Tibial nerve (tissue), 4 donors: ENCODE measurements at regions not wholly inside any gene's neighbourhood (a gene's known extent, or its start where the extent isn't known, plus 50 kb on each side); places are given as distances from the start of the nearest gene placed in this dataset.

Experiments
- DNase-seq, 2 donors: peaks; one replicate each; pipeline ENCODE4 v3.0.0-alpha.2; 2019; ENCODE audit warnings: low spot score in 2 of 2
- H3K27ac ChIP-seq, 4 donors: fragments of 200-600 bp; sonication (generic) in 3 of 4; one replicate each; pipeline ENCODE4 v1.5.1; 2017 to 2019; ENCODE audit warnings: mild to moderate bottlenecking in 1 of 4
- H3K27me3 ChIP-seq, 2 donors: fragments of 200-600 bp; sonication (generic) in 1 of 2; one replicate each; pipeline versions ENCODE4 v1.5.1 to v1.6.0; 2017 to 2019
- H3K36me3 ChIP-seq, 3 donors: fragments of 200-600 bp; sonication (generic); one replicate each; pipeline ENCODE4 v1.5.1; 2018 to 2019
- H3K4me1 ChIP-seq, 4 donors: fragments of 200-600 bp; sonication (generic) in 3 of 4; one replicate each; pipeline ENCODE4 v1.5.1; 2017 to 2019
- H3K4me3 ChIP-seq, 4 donors: fragments of 200-600 bp; sonication (generic) in 3 of 4; one replicate each; pipeline ENCODE4 v1.5.1; 2017 to 2019; ENCODE audit warnings: mild to moderate bottlenecking in 1 of 4, moderate library complexity in 1 of 4
- H3K9me3 ChIP-seq, 4 donors: fragments of 200-600 bp; sonication (generic) in 3 of 4; one replicate each; pipeline ENCODE4 v1.5.1; 2017 to 2019
- CTCF ChIP-seq, 5 experiments: fragments of 200-600 bp in 3 of 5; fragments of 450-650 bp in 2 of 5; sonication (generic) in 3 of 5; IDR thresholded peaks; one replicate each; pipeline ENCODE4 v1.5.1; 2016 to 2019; ENCODE audit warnings: antibody characterized with exemption in 5 of 5, mild to moderate bottlenecking in 3 of 5, moderate library complexity in 2 of 5
- EP300 ChIP-seq, 2 donors: sonication (generic); formaldehyde crosslinking; IDR thresholded peaks; one replicate each; pipeline ENCODE4 v1.6.1; 2017; ENCODE audit warnings: antibody characterized with exemption in 2 of 2, mild to moderate bottlenecking in 1 of 2
- POLR2A ChIP-seq, 2 donors: fragments of 450-650 bp; IDR thresholded peaks; one replicate each; pipeline ENCODE4 v1.6.1; 2017; ENCODE audit warnings: antibody characterized with exemption in 2 of 2, mild to moderate bottlenecking in 2 of 2, moderate library complexity in 2 of 2
- WGBS, 2 donors: methylation state at CpG; one replicate each; pipeline ENCODE4 v1.1.5; 2018; 5-methylcytosine and 5-hydroxymethylcytosine counted together

GRCh38 chr6:74750826-74751225 is 455.0 kb downstream of the COL12A1 start:
- Histone ChIP-seq H3K4me3 (no peak overlapping the region), H3K4me1 (peaks cover 0 to 11% (median 0%) of the 10 kb centered on the region in 4 donors), H3K27ac (no peak overlapping the region), H3K27me3 (no peaks in the 10 kb centered on the region), H3K36me3 (no peaks in the 10 kb centered on the region), H3K9me3 (no peaks in the 10 kb centered on the region)
- DNase-seq, result no peak
- TF ChIP-seq EP300 (IDR thresholded peaks at IDR 0.05) (no peak), CTCF (IDR thresholded peaks at IDR 0.05) (no peak), POLR2A (IDR thresholded peaks at IDR 0.05) (no peak)

GRCh38 chr6:74749211-74750147 is 456.4 kb downstream of the COL12A1 start:
- no peaks in the 10 kb centered on the region for H3K27me3 ChIP-seq
- no peaks in the 10 kb centered on the region for H3K36me3 ChIP-seq
- TF ChIP-seq POLR2A (IDR thresholded peaks at IDR 0.05), result no peak
- no peak for TF ChIP-seq EP300 (IDR thresholded peaks at IDR 0.05)
- no peak for TF ChIP-seq CTCF (IDR thresholded peaks at IDR 0.05)
- peaks cover 0 to 11% (median 0%) of the 10 kb centered on the region in 4 donors for H3K4me1 ChIP-seq
- DNase-seq, result no peak
- H3K9me3 ChIP-seq, result no peaks in the 10 kb centered on the region
- H3K27ac ChIP-seq, result peak overlapping the region in 1 of 4 donors; percentile 25
- H3K4me3 ChIP-seq, result no peak overlapping the region
- WGBS, 2 donors, result 65 to 71% methylated on average over 10 of the region's 10 CpGs

GRCh38 chr6:74745670-74746069 is 460.2 kb downstream of the COL12A1 start:
- no peaks in the 10 kb centered on the region for H3K27me3 ChIP-seq
- no peak for TF ChIP-seq EP300 (IDR thresholded peaks at IDR 0.05)
- peaks cover 0 to 18% (median 0%) of the 10 kb centered on the region in 4 donors for H3K4me1 ChIP-seq
- DNase-seq, result no peak
- no peaks in the 10 kb centered on the region for H3K36me3 ChIP-seq
- WGBS, 2 donors, result 38 to 43% methylated on average over 1 of the region's 1 CpG
- no peaks in the 10 kb centered on the region for H3K9me3 ChIP-seq
- H3K27ac ChIP-seq, result no peak overlapping the region
- H3K4me3 ChIP-seq, result no peak overlapping the region

GRCh38 chr6:74742793-74743508 is 462.9 kb downstream of the COL12A1 start:
- DNase-seq, result no peak
- TF ChIP-seq CTCF (IDR thresholded peaks at IDR 0.05) (no peak), POLR2A (IDR thresholded peaks at IDR 0.05) (no peak), EP300 (IDR thresholded peaks at IDR 0.05) (no peak)

GRCh38 chr6:74741646-74742045 is 464.2 kb downstream of the COL12A1 start:
- Histone ChIP-seq H3K4me3 (no peak overlapping the region), H3K4me1 (peaks cover 0 to 7% (median 0%) of the 10 kb centered on the region in 4 donors), H3K27me3 (no peaks in the 10 kb centered on the region), H3K36me3 (no peaks in the 10 kb centered on the region), H3K9me3 (peaks cover 0 to 8% (median 2%) of the 10 kb centered on the region in 4 donors), H3K27ac (no peak overlapping the region)
- no peak for TF ChIP-seq POLR2A (IDR thresholded peaks at IDR 0.05)
- no peak for TF ChIP-seq CTCF (IDR thresholded peaks at IDR 0.05)
- TF ChIP-seq EP300 (IDR thresholded peaks at IDR 0.05), result no peak
- DNase-seq, result no peak
- 50 to 64% methylated on average over 1 of the region's 1 CpG for WGBS, 2 donors

More at GRCh38 chr6:74742793-74743508, 462.9 kb downstream of the COL12A1 start:
- WGBS, 2 donors, result 85 to 95% methylated on average over 3 of the region's 3 CpGs
- Histone ChIP-seq H3K9me3 (no peaks in the 10 kb centered on the region), H3K36me3 (no peaks in the 10 kb centered on the region), H3K4me3 (no peak overlapping the region), H3K27ac (no peak overlapping the region), H3K4me1 (peaks cover 0 to 7% (median 0%) of the 10 kb centered on the region in 4 donors), H3K27me3 (no peaks in the 10 kb centered on the region)
